ENCODE measurements at regions not wholly inside any gene's neighbourhood (a gene's known extent, or its start where the extent isn't known, plus 50 kb on each side); places are given as distances from the start of the nearest gene placed in this dataset.

DNA sequence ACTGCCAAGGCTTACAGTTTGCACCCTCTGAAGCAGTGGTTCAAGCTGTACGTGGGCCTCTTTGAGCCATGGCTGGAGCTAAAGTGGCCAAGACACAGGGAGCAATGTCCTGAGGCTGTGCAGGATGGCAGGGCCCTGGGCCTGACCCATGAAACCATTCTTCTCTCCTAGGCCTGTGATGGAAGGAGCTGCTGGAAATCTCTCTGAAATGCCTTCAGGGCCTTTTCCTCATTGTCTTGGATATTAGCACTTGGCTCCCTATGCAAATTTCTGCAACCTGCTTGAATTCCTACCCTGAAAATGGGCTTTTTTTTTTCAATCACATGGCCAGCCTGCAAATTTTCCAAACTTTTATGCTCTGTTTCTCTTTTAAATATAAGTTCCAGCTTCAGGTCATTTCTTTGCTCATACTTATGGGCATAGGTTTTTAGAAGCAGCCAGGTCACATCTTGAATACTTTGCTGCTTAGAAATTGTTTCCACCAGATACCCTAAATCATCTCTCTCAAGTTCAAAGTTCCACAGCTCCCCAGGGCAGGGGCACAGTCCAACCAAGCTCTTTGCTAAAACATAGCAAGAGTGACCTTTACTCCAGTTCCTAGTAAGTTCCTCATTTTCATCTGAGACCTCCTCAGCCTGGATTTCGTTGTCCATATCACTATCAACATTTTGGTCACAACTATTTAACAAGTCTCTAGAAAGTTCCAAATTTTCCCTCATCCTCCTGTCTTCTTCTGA, 138.3 kb downstream of the OSTF1 start:
- no peak for TF ChIP-seq CTCF (IDR thresholded peaks at IDR 0.05; ENCODE audit: low read depth, low read length, missing input control)
- TF ChIP-seq, protein P1, sequence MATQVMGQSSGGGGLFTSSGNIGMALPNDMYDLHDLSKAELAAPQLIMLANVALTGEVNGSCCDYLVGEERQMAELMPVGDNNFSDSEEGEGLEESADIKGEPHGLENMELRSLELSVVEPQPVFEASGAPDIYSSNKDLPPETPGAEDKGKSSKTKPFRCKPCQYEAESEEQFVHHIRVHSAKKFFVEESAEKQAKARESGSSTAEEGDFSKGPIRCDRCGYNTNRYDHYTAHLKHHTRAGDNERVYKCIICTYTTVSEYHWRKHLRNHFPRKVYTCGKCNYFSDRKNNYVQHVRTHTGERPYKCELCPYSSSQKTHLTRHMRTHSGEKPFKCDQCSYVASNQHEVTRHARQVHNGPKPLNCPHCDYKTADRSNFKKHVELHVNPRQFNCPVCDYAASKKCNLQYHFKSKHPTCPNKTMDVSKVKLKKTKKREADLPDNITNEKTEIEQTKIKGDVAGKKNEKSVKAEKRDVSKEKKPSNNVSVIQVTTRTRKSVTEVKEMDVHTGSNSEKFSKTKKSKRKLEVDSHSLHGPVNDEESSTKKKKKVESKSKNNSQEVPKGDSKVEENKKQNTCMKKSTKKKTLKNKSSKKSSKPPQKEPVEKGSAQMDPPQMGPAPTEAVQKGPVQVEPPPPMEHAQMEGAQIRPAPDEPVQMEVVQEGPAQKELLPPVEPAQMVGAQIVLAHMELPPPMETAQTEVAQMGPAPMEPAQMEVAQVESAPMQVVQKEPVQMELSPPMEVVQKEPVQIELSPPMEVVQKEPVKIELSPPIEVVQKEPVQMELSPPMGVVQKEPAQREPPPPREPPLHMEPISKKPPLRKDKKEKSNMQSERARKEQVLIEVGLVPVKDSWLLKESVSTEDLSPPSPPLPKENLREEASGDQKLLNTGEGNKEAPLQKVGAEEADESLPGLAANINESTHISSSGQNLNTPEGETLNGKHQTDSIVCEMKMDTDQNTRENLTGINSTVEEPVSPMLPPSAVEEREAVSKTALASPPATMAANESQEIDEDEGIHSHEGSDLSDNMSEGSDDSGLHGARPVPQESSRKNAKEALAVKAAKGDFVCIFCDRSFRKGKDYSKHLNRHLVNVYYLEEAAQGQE (IDR thresholded peaks at IDR 0.05): peak; percentile 18
- TF ChIP-seq SP1 (IDR thresholded peaks at IDR 0.05): peak; percentile 78
- TF ChIP-seq RAD21 (IDR thresholded peaks at IDR 0.05): no peak
- TF ChIP-seq HNF4A (conservative IDR thresholded peaks at IDR 0.05): peak; percentile 94 to 96
- no peak for TF ChIP-seq MAX (IDR thresholded peaks at IDR 0.05)

Measured in liver (tissue), 3 donors.